Activated T-cell treated with anti-CD3 and anti-CD28 coated beads for 4 hours (primary cell): ENCODE measurements at regions not wholly inside any gene's neighbourhood (a gene's known extent, or its start where the extent isn't known, plus 50 kb on each side); places are given as distances from the start of the nearest gene placed in this dataset.
"Not testable (repeated sequence)": the region's sequence is repeated elsewhere in the genome, so short reads cannot be mapped to it uniquely, and the experiment has no call there.

ENCODE experiments used
- DNase-seq: peaks from one replicate; pipeline ENCODE4 v3.0.0-alpha.2; 2020

- no peak for DNase-seq
Measured at GRCh38 chr6:118718903-118719302, 67.5 kb upstream of the CEP85L start.

GRCh38 chr6:118718297-118718696 is 66.9 kb upstream of the CEP85L start:
- DNase-seq, result no peak

- no peak for DNase-seq
Measured at GRCh38 chr6:118717106-118717505, 65.7 kb upstream of the CEP85L start.

GRCh38 chr6:118715907-118716306 is 64.5 kb upstream of the CEP85L start:
- not testable (repeated sequence) for DNase-seq

GRCh38 chr6:118715376-118715775 is 64.0 kb upstream of the CEP85L start:
- DNase-seq, result no peak

GRCh38 chr6:118714756-118715155 is 63.4 kb upstream of the CEP85L start:
- no peak for DNase-seq

- DNase-seq, result no peak
Measured at GRCh38 chr6:118712969-118713368, 61.6 kb upstream of the CEP85L start.

- DNase-seq, result no peak
Measured at GRCh38 chr6:118710616-118711015, 59.2 kb upstream of the CEP85L start.

GRCh38 chr6:118709859-118710350 is 58.5 kb upstream of the CEP85L start:
- peak; percentile 61 for DNase-seq

- no peak for DNase-seq
Measured at GRCh38 chr6:118708744-118709143, 57.4 kb upstream of the CEP85L start.

- DNase-seq, result no peak
Measured at GRCh38 chr6:118708055-118708454, 56.7 kb upstream of the CEP85L start.

- no peak for DNase-seq
Measured at GRCh38 chr6:118706702-118707101, 55.3 kb upstream of the CEP85L start.

GRCh38 chr6:118705544-118706491 is 54.4 kb upstream of the CEP85L start:
- DNase-seq, result no peak

- DNase-seq, result no peak
Measured at GRCh38 chr6:118704915-118705314, 53.5 kb upstream of the CEP85L start.

- DNase-seq, result not testable (repeated sequence)
Measured at GRCh38 chr6:118701260-118701659, 49.9 kb upstream of the CEP85L start.
